ENCODE measurements at regions not wholly inside any gene's neighbourhood (a gene's known extent, or its start where the extent isn't known, plus 50 kb on each side); places are given as distances from the start of the nearest gene placed in this dataset.

GRCh38 chr4:119755599-119755998 lies 127.0 kb upstream of the PDE5A start:
- no peak for TF ChIP-seq CTCF (conservative IDR thresholded peaks at IDR 0.05; ENCODE audit: low read depth, low read length)
- Histone ChIP-seq H2AFZ (ENCODE audit: low read depth) (no peak overlapping the region), H3K4me1 (ENCODE audit: low read depth, poor library complexity, severe bottlenecking) (no peaks in the 10 kb centered on the region), H3K27ac (no peak overlapping the region), H3K36me3 (ENCODE audit: insufficient read depth) (no peaks in the 10 kb centered on the region), H3K27me3 (ENCODE audit: insufficient read depth, low read depth) (no peaks in the 10 kb centered on the region), H3K4me3 (IDR thresholded peaks at IDR 0.05; ENCODE audit: insufficient read depth, low read depth, low read length) (no peak overlapping the region), H3K9ac (no peak overlapping the region), H3K79me2 (ENCODE audit: insufficient read depth, low read depth) (no peaks in the 10 kb centered on the region), H3K4me2 (no peak overlapping the region), H4K20me1 (ENCODE audit: insufficient read depth) (no peaks in the 10 kb centered on the region)

GRCh38 chr4:119752936-119753335 lies 124.3 kb upstream of the PDE5A start:
- Histone ChIP-seq H3K36me3 (ENCODE audit: insufficient read depth) (no peaks in the 10 kb centered on the region), H3K4me1 (ENCODE audit: low read depth, poor library complexity, severe bottlenecking) (no peaks in the 10 kb centered on the region), H3K9ac (no peak overlapping the region), H2AFZ (ENCODE audit: low read depth) (no peak overlapping the region), H3K4me2 (no peak overlapping the region), H3K79me2 (ENCODE audit: insufficient read depth, low read depth) (no peaks in the 10 kb centered on the region), H3K27ac (no peak overlapping the region), H3K27me3 (ENCODE audit: insufficient read depth, low read depth) (no peaks in the 10 kb centered on the region), H3K4me3 (IDR thresholded peaks at IDR 0.05; ENCODE audit: insufficient read depth, low read depth, low read length) (no peak overlapping the region), H4K20me1 (ENCODE audit: insufficient read depth) (no peaks in the 10 kb centered on the region)
- TF ChIP-seq CTCF (conservative IDR thresholded peaks at IDR 0.05; ENCODE audit: low read depth, low read length), result no peak

GRCh38 chr4:119750771-119751170 lies 122.2 kb upstream of the PDE5A start:
- no peaks in the 10 kb centered on the region for H3K4me1 ChIP-seq (ENCODE audit: low read depth, poor library complexity, severe bottlenecking)
- H3K36me3 ChIP-seq (ENCODE audit: insufficient read depth), result no peaks in the 10 kb centered on the region
- no peak overlapping the region for H3K9ac ChIP-seq
- no peaks in the 10 kb centered on the region for H4K20me1 ChIP-seq (ENCODE audit: insufficient read depth)
- no peaks in the 10 kb centered on the region for H3K79me2 ChIP-seq (ENCODE audit: insufficient read depth, low read depth)
- no peak overlapping the region for H3K4me3 ChIP-seq (IDR thresholded peaks at IDR 0.05; ENCODE audit: insufficient read depth, low read depth, low read length)
- no peak overlapping the region for H3K27ac ChIP-seq
- H3K27me3 ChIP-seq (ENCODE audit: insufficient read depth, low read depth), result no peaks in the 10 kb centered on the region
- TF ChIP-seq CTCF (conservative IDR thresholded peaks at IDR 0.05; ENCODE audit: low read depth, low read length), result no peak
- no peak overlapping the region for H3K4me2 ChIP-seq
- no peak overlapping the region for H2AFZ ChIP-seq (ENCODE audit: low read depth)

GRCh38 chr4:119750048-119750447 lies 121.4 kb upstream of the PDE5A start:
- H3K79me2 ChIP-seq (ENCODE audit: insufficient read depth, low read depth), result no peaks in the 10 kb centered on the region
- no peak overlapping the region for H3K9ac ChIP-seq
- H3K4me1 ChIP-seq (ENCODE audit: low read depth, poor library complexity, severe bottlenecking), result no peaks in the 10 kb centered on the region
- no peak overlapping the region for H3K27ac ChIP-seq
- no peak for TF ChIP-seq CTCF (conservative IDR thresholded peaks at IDR 0.05; ENCODE audit: low read depth, low read length)
- no peak overlapping the region for H3K4me3 ChIP-seq (IDR thresholded peaks at IDR 0.05; ENCODE audit: insufficient read depth, low read depth, low read length)
- H3K27me3 ChIP-seq (ENCODE audit: insufficient read depth, low read depth), result no peaks in the 10 kb centered on the region
- no peaks in the 10 kb centered on the region for H4K20me1 ChIP-seq (ENCODE audit: insufficient read depth)
- H3K4me2 ChIP-seq, result no peak overlapping the region
- H3K36me3 ChIP-seq (ENCODE audit: insufficient read depth), result no peaks in the 10 kb centered on the region
- H2AFZ ChIP-seq (ENCODE audit: low read depth), result no peak overlapping the region
